ENCODE measurements at regions not wholly inside any gene's neighbourhood (a gene's known extent, or its start where the extent isn't known, plus 50 kb on each side); places are given as distances from the start of the nearest gene placed in this dataset.

DNA sequence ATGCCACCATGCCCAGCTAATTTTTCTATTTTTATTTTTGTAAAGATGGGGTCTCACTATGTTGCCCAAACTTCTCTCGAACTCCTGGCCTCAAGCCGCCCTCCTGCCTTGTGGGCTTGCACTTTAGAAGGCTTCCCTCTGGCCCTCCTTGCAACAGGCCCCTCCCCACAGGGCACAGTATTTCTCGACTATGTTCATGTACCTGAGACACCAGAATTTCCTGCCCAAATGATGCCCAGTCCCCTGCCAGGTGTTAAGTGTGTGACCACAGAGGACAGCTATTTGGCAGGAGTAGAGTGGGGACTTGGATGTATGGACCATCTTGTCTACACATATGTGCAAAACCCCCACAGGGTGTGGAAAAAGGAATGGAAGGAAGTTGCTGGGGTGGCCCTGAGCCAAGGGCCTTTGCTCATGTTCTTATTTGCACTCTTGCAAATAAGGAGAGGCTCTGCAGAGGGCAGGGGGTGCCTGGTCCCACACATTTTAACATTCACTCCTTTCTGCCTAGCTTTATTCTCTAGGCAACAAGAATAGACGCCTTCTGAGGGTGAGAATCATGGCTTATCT, 168.4 kb upstream of the PODXL start:
- TF ChIP-seq POLR2AphosphoS5 (IDR thresholded peaks at IDR 0.05; ENCODE audit: borderline replicate concordance, low read depth, low read length) (no peak), EZH2 (IDR thresholded peaks at IDR 0.05) (no peak), FOXP2 (optimal IDR thresholded peaks at IDR 0.05; ENCODE audit: control extremely low read depth, extremely low read length, insufficient read depth) (no peak)
